ENCODE measurements at regions not wholly inside any gene's neighbourhood (a gene's known extent, or its start where the extent isn't known, plus 50 kb on each side); places are given as distances from the start of the nearest gene placed in this dataset.

GRCh38 chr3:152048831-152049230 is 175.4 kb downstream of the SUCNR1 start:
- TF ChIP-seq CTCF (conservative IDR thresholded peaks at IDR 0.05; ENCODE audit: low read length) (no peak), EZH2phosphoT487 (IDR thresholded peaks at IDR 0.05; ENCODE audit: borderline replicate concordance) (no peak)

Measured in Loucy (cell line).